ENCODE measurements at regions not wholly inside any gene's neighbourhood (a gene's known extent, or its start where the extent isn't known, plus 50 kb on each side); places are given as distances from the start of the nearest gene placed in this dataset.
A peak's percentile ranks its signal among the peaks of the same experiment; 100 is the strongest.
"Not testable (repeated sequence)": the region's sequence is repeated elsewhere in the genome, so short reads cannot be mapped to it uniquely, and the experiment has no call there.

DNA sequence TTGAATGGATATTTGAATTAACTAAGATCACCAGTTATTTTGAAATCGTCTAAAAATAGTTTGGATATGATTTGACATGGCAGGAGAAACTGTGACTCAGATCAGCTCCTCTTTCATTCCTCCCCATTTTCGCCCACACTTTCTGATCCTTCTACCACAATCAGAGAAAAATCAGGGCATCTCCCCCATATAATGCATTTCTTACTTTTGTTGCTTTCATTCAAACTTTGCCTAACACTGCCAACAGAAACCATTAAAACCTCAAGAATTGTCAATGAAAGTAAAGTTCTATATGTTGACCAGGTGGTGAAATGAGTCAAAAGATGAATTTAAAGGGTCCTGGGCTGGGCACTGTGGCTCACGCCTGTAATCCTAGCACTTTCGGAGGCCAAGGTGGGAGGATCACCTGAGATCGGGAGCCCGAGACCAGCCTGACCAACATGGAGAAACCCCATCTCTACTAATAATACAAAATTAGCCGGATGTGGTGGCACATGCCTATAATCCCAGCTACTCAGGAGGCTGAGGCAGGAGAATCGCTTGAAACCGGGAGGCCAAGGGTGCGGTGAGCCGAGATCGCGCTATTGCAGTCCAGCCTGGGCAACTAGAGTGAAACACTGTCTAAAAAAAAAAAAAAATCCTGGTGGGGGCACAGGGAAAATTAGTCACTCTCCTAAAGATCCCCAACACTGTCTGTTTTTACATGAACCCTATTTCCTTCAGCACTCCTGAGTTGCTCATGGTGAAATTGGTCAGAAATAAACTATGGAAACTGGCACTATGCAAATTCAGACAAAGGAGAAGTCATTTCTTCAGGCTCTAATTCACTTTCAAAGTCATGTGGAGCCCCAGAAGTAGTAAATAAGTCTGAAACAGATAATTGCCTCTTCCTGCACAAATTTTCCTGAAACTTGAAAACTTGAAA lies 122.8 kb upstream of the NOCT start:
- no peak for DNase-seq (ENCODE audit: low spot score)

DNA sequence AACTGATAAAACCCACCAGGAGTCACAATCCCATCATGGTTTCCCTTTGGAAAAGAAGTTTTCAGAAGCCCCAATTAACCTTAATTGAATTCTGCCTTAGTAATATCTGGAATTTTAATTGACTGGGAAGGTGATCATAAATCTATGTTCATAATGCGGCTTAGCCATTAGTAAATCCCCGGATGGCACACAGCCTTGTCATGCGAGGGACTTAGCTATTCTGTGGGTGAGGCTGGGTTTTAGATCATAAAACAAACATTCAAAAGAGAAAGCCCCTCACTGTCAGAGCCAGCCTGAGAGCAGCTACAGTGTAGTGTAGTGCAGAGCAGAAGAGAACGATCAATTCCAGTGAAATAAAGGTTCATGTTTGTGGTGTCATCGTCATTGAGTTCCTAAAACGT lies 124.0 kb upstream of the NOCT start:
- DNase-seq (ENCODE audit: low spot score): no peak

DNA sequence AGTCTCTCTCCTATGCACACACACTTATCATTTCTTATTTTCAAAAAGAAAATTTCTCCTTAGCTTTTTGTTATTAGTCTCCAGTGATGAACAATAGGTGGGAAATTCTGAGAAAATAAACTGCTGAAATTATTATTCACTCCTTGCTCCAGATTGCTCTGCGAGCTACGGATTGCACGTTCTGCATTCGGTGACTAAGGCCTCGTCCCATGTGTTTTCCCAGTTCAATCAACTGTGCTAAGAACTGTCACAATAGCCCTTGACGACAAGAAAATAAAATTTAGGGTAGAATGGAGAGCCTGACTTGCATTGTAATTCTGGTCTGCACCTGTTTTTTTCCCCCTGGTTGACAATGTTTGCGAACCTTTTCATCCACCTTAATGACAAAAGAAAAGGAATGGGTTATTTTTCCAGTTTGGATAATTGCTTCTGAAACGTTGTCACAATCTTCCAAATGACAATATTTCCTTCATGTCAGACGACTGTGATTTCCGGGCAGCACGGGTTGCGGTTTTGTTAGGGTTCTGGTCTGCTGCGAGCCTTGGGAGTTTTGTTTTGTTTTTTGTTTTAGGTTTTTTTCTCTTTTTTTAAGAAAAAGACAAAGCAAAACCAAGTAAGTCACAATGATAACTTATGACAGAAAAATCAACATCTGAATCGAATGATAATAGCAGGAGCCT lies 124.5 kb upstream of the NOCT start:
- no peak for DNase-seq (ENCODE audit: low spot score)

DNA sequence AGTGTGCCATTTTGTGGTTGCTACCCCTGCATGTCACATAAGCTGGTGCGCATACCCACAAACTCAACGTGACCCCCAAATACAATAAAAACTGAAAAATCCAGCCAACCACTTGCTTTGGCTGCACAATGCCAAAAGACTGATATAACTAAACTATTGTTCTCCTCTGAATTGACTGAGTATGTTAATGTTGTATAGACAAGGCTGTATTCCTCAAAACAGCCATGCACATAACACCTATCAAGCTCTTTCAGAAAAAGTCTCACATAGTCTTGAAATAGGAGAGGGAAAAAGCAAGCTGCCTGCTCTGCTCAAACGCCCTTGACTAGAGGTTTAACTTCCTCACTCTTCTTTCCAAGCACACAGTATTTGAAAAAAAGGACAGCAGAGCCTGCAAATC lies 126.4 kb upstream of the NOCT start:
- no peak for DNase-seq (ENCODE audit: low spot score)

DNA sequence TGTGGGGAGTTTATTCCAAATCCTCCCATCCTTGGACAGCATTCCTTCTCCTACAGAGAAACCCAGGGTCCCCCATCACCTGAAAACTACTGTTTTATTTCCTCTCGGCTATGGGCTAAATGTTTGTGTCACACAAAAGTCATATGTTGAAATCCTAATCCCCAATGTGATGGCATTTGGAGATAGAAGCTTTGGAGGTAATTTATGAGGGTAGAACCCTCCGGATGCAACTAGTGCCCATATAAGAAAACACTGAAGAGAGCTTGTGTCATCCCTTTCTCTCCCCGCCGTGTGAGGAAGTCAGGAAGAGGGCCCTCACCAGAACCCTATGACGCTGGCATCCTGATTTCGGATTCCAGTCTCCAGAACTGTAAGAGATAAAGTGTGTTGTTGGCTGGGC lies 127.8 kb upstream of the NOCT start:
- DNase-seq (ENCODE audit: low spot score): no peak

DNA sequence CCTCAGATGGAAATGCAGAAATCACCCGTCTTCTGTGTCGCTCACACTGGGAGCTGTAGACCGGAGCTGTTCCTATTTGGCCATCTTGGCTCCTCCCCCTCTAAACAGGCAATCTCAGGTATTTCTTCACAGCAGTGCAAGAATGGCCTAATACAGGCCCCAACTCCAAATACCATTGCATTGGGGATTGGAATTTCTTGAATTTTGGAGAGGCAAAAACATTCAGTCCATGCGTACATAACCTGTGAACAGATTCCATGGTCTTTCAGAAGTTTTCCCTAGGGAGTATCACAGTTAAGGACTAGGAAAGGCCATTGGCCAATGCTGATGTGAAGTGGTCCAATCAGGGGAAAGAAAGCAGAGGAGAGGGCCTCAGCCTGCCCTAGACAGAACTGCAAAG lies 128.2 kb upstream of the NOCT start:
- DNase-seq (ENCODE audit: low spot score): no peak

DNA sequence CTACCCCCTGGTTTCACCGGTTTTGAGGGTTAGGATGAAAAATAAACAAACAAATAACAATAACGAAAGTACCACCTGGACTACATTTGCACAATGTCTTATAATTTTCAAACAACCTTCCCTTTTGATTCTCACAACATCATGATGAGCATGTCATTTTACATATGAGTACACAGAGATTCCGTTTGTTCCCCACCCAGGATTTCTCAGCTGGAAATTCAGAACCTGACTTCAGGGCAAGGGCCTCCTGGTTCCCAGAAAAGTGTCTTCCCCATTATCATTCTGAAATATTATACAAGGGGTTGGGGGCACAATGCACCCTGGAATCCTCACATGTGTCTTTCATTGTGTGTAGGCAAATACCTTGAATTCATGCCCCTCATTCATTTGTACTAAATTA lies 135.8 kb upstream of the NOCT start:
- no peak for DNase-seq (ENCODE audit: low spot score)

DNA sequence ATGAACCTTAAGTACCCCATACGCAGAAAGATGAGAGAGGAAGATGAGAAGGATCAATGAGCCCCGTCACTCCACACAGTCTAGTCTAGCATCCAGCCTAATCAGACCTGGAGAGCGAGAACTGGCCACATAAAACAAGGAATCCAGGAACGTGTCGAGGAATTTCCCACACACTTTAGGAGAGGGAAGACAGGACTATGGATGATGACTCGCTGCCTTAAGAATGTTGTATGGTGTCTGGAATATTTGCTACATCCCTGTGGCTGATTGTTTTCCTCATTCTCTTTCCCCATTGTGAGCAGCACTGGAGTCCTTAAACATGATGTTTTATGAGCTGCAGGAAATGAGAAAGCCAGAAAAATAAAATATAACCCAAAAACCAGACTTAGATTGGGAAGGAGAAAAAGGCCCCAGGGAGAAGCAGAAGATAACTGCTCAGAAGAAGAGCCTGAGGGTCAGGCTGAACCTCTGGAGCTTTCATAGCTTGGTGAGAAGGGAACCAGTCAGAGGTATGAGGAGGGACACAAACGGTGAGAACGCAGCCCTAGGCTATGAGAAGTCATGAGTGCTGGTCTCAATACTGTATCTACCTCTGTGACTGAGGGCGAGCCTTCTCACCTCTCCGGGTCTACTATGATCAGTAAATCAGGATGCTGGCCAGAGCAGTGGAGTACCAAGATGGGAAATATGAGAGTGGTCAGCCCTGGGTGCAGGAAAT lies 139.5 kb upstream of the NOCT start:
- peak; percentile 95 for DNase-seq (ENCODE audit: low spot score)

DNA sequence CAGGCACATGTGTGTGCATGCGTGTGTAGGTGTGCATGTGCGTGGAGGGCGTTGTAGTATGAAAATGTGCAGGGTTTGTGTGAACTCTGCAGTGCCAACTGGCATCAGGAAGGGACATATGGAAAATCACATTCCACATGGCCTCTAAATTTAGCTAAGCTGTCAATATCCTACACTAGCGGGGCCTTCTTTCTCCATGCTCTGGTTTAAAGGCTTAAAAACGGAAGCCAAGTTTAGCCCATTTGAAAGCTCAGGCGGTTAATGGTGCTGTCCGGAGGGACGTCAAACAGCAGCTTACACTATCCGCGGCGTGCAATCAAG lies 144.1 kb upstream of the NOCT start:
- no peak for DNase-seq (ENCODE audit: low spot score)

DNA sequence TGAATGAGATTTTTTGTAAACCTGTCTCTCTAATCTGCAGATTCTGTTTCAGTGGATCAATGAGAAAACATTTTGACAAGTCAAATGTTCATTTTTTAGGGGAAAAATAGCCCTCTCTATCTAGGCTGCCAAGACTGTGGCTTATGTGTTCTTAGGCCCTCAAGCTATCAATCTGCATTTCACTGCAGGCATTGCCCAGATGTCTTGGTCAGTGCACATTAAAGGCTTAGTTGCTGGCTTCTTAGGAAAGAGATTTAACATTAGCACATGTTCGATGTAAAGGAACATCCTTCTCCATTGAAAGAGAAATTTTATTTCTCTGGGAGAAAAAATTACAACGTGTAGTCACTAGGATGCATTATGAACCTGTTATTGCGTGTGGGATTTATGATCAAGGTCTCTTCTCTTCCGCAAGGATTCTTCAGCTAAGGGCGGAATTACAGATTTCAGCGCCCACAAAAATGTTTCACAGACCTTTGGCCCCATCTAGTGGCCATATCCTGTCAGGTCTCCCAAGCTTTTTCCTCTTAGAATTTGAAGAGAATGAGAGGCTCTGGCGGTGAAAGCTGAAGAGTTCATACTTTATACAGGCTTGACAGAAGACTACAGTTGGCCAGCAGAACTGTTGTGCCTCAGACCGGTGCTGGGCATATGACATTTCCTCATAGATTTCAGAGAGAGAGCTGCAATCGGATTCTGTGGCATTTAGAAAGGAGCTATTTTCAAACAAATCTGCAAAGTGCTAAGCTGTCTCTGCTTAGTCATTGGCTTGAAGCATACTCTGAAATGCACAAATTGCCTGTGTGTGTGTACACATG lies 144.6 kb upstream of the NOCT start:
- peak; percentile 77 for DNase-seq (ENCODE audit: low spot score)

DNA sequence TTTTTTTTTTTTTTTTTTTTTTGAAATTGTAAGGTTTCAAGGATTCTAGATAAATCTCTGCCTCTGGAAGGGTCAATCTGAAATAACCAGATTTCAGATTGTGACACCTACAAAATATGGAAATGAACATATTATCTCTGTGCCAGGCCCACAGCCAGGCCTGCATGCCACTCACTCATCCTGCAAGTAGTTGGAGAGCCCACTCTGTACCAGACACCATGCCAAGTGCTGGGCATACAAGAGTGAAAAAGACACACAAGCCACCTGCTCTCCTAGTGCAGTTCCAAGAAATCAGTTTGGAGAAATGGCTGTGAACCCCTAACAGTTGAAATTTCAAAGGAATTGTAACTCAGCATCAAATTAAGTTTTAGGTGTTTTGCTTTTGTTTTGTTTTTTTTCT lies 145.9 kb upstream of the NOCT start:
- DNase-seq (ENCODE audit: low spot score): no peak

DNA sequence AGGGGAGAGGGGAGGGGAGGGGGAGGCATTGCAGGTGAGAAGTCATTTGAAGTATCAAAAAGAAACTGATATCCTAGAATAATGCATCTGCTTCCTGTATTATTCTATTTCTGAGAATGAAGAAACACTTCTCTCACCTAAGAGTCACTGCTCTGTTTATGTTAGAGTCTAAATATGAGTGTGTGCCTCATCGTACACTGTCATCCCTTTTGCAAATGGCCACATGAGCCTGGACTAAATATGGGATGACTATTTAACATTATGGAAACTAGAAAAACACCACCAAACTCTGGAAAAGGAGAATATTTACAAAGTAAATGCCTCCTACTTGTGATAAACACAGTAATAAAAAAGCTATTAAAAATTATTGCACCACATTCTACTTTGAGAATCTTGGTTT lies 146.4 kb upstream of the NOCT start:
- DNase-seq (ENCODE audit: low spot score): no peak

DNA sequence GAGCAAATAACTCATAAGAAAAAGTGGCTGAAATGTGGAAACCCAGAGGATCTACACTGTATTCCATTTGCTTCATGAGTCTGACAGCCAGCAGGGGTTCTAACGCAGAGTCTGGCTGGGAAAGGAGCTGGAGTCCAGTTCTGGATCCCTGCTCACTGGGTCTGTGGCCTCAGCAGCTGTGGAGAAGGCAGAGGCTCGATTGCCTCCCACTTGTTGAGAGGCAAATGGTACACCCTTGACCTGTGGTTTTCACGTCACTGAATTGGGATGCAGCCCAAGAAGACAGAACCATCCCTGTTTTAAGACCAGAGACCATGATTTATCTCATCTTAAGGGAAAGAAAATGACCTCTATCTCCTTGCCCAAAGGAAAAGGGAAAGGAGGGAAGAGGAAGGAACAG lies 147.0 kb upstream of the NOCT start:
- no peak for DNase-seq (ENCODE audit: low spot score)

DNA sequence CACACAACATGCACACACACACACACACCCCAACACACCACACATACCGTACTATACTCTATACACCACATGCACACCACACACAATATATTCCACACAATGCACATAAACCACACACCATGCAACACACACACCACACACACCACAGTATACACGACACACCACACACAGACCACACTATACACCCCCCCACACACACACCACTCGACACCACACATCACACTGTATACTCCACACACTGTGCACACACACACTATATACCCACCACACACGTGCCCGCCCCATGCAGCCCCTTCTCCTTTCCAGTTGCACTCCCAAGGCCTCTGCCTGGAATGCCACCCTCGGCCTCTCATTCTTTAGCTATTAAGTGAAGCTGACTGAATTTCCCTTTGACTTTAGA lies 148.2 kb upstream of the NOCT start:
- DNase-seq (ENCODE audit: low spot score): no peak

DNA sequence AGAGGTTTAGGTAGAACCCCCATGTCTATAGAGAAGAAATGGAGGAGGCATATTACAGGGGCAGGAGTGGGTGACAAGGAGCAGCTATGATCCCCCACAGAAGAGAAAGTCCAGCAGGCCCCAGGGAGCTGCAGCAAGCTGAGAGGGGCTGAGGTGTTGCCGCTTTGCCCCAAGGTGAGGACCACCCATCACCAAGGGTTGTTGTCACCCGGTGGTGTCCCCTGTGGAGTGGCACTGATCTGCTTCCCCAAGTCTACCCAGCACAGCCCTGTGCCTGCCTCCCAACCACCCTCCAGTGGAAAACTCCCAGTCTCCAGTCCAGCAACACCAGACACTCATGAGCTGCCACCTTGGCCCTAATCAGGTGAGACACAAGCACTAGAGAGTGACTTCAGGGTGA lies 149.3 kb upstream of the NOCT start:
- no peak for DNase-seq (ENCODE audit: low spot score)

DNA sequence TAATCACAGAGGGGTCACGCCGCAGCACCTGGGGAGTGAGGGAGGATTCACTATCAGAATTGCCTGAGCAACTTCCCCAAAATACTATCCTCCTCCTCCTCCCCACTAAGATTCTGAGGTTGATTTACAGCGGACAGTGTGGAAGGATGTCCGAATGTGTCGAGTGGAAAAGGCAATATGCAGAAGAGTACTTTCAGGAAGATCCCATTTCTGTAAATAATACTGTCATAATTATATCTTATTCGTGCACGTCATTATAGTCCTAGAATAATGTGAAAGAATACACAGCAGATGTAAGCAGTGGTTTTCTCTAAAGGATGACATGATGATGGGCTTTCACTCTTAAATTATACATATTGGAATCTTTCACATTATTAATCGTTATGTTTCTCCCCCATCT lies 149.8 kb upstream of the NOCT start:
- no peak for DNase-seq (ENCODE audit: low spot score)

DNA sequence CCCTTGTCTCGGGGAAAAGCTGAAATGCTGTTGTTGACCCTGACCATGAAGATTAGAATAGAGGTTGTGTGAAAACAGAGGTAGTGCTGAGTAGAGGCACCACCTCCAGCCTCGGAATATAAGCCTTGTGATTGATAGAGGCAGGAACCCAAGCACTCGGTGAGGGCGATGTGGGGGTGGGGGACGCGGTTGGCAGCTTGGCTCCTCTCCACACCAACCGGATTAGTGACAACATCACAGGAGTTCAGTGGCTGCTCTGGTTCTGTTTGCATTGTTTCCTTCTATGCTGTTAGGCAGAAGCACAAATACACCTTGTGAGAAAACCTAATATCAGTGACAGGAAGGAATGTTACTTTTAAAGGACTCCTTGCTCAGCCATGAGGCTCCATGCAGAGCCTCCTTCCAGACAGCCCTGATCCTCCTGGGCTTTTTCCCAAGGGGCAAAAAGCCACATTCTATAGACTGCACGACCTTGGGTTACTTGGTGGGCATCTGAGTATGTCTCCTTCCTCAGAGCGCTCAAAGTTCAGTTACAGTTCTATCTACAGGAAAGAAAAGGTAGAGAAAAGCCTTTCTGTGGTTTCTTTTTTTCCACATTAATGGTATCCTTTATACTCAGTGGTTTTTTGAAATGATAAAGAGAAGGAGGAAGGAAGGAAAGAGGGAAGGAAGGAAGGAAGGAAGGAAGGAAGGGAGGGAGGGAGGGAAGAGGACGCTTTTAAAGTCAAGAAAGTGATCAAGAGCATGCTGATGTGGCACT lies 150.4 kb upstream of the NOCT start:
- peak; percentile 35 for DNase-seq (ENCODE audit: low spot score)

DNA sequence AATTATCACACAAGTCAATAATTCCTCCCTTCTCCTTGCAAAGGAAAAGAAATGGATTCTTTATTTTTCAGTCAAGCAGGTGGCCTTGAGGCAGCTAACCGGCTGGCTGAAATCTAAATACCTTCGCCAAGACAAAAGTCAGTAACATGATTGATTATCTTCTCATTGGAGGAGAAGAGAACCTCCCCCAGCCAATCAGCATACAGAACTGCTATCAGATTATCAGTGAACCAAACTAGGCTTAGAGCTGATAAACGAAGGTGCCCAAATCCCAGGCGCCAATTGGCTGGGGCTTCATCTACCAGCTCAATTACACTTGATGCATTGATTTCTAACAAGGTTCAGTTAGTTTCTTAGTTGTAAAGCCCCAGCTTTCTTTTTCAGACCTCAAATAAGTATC lies 152.4 kb upstream of the NOCT start:
- no peak for DNase-seq (ENCODE audit: low spot score)

DNA sequence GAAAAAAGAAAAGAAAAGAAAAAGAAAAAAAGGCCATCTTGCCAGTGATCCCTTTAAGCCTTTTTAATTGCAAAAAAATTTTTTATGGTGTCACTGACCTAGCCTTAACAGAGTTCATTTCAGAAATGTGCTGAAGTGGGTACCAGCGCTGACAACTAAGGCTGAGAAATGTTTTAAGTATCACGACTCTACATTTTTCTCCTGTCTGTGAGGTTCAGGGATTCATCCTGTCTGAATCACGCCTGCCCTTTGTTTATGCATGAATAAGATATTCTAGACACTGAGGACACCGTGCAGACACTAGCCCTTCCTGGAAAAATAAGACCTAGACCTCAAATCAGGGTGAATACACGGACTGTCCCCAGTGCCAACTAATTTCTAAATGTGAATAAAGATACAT lies 154.4 kb upstream of the NOCT start:
- DNase-seq (ENCODE audit: low spot score): peak; percentile 77

DNA sequence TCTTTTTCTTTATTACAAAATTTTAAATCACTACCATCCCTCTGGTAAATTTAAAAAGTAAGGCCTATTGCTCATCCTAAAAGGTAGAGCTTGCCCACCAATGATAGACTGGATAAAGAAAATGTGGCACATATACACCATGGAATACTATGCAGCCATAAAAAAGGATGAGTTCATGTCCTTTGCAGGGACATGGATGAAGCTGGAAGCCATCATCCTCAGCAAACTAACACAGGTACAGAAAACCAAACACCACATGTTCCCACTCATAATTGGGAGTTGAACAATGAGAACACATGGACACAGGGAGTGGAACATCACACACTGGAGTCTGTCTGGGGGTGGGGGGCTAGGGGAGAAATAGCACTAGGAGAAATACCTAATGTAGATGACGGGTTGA lies 155.2 kb upstream of the NOCT start:
- DNase-seq (ENCODE audit: low spot score): not testable (repeated sequence)

DNA sequence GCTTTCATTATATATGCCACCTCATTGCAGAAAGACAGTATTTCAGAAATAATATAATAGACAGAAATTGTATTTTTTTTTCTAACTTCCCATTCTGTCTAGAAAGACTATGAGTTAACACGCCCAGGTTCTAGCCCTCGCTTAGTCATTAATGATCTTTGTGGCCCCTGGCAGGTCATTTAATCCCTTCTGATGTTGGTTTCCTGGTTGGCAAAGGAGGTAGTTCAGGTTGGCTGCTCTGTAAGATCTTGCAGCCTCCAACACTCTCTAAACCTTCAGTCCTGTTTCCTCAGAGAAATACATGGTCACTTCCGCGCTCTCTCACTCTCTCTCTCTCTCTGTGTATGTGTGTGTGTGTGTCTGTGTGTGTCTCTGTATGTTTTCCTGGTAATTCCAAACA lies 156.3 kb upstream of the NOCT start:
- DNase-seq (ENCODE audit: low spot score): peak; percentile 96

DNA sequence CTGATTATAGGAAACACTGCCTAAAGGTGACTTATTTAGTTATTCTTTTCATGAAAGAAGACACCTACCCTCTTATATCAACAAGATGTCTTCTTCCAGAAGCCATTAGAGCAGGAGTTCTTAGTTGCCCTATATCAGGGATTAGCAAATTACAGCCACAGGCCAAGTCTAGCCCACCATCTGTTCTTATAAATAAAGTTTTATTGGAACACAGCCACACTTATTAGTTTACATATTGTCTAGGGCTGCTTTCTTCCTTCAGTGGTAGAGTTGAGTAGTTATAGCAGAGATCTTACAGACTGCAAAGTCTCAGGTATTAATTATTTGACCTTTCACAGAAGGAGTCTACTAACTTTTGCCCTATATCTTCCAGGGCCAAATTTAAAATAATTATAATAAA lies 157.2 kb upstream of the NOCT start:
- no peak for DNase-seq (ENCODE audit: low spot score)
